Karpas-422 (cell line): ENCODE measurements at regions not wholly inside any gene's neighbourhood (a gene's known extent, or its start where the extent isn't known, plus 50 kb on each side); places are given as distances from the start of the nearest gene placed in this dataset.
"Not testable (repeated sequence)": the region's sequence is repeated elsewhere in the genome, so short reads cannot be mapped to it uniquely, and the experiment has no call there.

Experiments
- DNase-seq: peaks from one replicate; pipeline ENCODE4 v3.0.0-alpha.2; 2015
- H2AFZ ChIP-seq: fragments of 200-600 bp; sonication (generic); 2 replicates; pipeline ENCODE4 v1.6.1; 2014; ENCODE audit warnings: antibody characterized with exemption, low read length, mixed read lengths
- H3K27ac ChIP-seq: fragments of 200-600 bp; sonication (generic); 2 replicates; pipeline ENCODE4 v1.5.1; 2014; ENCODE audit warnings: mild to moderate bottlenecking, low read length, moderate library complexity
- H3K27me3 ChIP-seq: fragments of 200-600 bp; sonication (generic); 2 replicates; pipeline ENCODE4 v1.6.1; 2014; ENCODE audit warnings: low read length, mixed read lengths
- H3K36me3 ChIP-seq: fragments of 200-600 bp; sonication (generic); 2 replicates; pipeline ENCODE4 v1.6.1; 2014; ENCODE audit warnings: low read length, mixed read lengths; ENCODE audit not compliant: insufficient read depth
- H3K4me1 ChIP-seq: fragments of 200-600 bp; sonication (generic); 2 replicates; pipeline ENCODE4 v1.6.1; 2014; ENCODE audit warnings: mild to moderate bottlenecking, low read length, mixed read lengths
- H3K4me2 ChIP-seq: fragments of 200-600 bp; sonication (generic); 2 replicates; pipeline ENCODE4 v1.6.1; 2014; ENCODE audit warnings: low read length, low read depth, mild to moderate bottlenecking; ENCODE audit not compliant: poor library complexity, severe bottlenecking
- H3K4me3 ChIP-seq: fragments of 200-600 bp; sonication (generic); 2 replicates; pipeline ENCODE4 v1.5.1; 2014; ENCODE audit warnings: mild to moderate bottlenecking, antibody characterized with exemption, low read length, mixed read lengths
- H3K79me2 ChIP-seq: fragments of 200-600 bp; sonication (generic); 2 replicates; pipeline ENCODE4 v1.6.1; 2014; ENCODE audit warnings: mild to moderate bottlenecking, low read length, mixed read lengths
- H3K9ac ChIP-seq: fragments of 200-600 bp; sonication (generic); 2 replicates; pipeline ENCODE4 v1.6.0; 2014; ENCODE audit warnings: low read length
- H3K9me2 ChIP-seq: fragments of 200-600 bp; sonication (generic), shearing (Covaris generic); replicated peaks from 2 replicates; pipeline ENCODE4 v1.6.0; 2014; ENCODE audit warnings: mild to moderate bottlenecking, low read length, moderate library complexity; ENCODE audit not compliant: insufficient read depth
- H3K9me3 ChIP-seq: fragments of 300-700, 200-600 bp; sonication (generic); 2 replicates; pipeline ENCODE4 v1.6.1; 2014; ENCODE audit warnings: low read length, mixed read lengths
- H4K20me1 ChIP-seq: fragments of 200-600 bp; sonication (generic); 2 replicates; pipeline ENCODE4 v1.6.1; 2014; ENCODE audit warnings: mild to moderate bottlenecking, antibody characterized with exemption, low read length, low read depth; ENCODE audit not compliant: insufficient read depth

DNA sequence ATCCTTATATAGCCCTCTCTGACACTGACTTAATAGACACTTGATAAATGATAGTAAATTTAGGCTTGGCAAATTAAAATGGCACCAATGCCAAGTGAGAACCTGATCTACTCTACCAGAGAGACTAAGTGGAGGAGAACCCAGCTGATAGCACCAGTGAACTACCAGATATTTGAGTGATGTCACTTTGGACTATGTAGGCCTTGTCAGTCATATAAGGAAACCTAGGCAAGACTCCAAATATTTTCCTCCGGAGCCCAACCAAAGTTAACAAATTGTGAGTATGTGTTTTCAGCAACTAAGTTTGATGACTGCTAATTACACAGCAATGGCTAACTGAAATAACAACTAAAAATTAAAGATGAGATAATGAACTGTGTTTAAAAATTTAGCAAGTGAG, 1522.9 kb upstream of the TPTE start:
- not testable (repeated sequence) for H3K9me2 ChIP-seq, H3K36me3 ChIP-seq, H3K4me1 ChIP-seq, H3K4me2 ChIP-seq, DNase-seq, H2AFZ ChIP-seq, H3K9ac ChIP-seq, H3K27me3 ChIP-seq, H3K27ac ChIP-seq, H3K4me3 ChIP-seq, H3K79me2 ChIP-seq, H4K20me1 ChIP-seq
- peaks cover 51% of the 10 kb centered on the region for H3K9me3 ChIP-seq

DNA sequence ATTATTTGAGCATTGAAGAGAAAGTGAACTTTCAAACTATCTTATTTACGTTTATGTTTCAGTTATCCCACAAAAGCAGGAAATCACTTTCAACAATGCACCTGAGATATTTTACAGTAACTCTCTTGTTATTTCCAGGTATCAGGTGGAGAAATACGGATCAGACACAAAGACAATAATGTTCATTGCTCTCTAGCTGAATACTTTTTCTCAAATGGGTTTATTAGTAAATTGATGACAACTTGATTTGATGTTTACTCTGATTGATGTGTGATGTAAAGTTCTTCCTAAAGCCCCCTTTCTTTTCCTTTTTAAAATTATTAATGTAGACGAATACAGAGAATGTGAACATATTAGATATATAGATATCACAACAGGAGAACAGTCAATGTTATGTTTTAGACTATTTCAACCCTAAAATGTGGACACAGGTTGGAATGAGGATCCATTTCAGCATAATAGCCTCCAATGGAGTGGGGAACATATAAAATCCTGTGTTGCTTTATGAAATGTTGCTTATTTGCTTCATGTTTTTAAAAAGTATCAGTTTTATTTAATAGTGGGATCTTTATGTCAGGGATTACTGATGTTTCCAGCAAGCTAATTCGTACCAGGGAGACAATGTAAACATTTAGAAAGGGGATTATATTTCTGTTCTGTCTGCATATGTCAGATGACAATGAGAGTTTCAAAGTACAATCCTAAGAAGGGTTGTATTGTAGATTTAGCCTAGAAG, 1522.3 kb upstream of the TPTE start:
- Histone ChIP-seq H3K79me2 (no peaks in the 10 kb centered on the region), H3K9me3 (peaks cover 47% of the 10 kb centered on the region), H3K9ac (no peak overlapping the region), H2AFZ (no peak overlapping the region), H4K20me1 (no peaks in the 10 kb centered on the region), H3K4me2 (no peak overlapping the region), H3K27me3 (no peaks in the 10 kb centered on the region), H3K27ac (no peak overlapping the region), H3K4me3 (no peak overlapping the region), H3K9me2 (no peaks in the 10 kb centered on the region), H3K4me1 (no peaks in the 10 kb centered on the region), H3K36me3 (no peaks in the 10 kb centered on the region)
- peak; percentile 33 for DNase-seq

DNA sequence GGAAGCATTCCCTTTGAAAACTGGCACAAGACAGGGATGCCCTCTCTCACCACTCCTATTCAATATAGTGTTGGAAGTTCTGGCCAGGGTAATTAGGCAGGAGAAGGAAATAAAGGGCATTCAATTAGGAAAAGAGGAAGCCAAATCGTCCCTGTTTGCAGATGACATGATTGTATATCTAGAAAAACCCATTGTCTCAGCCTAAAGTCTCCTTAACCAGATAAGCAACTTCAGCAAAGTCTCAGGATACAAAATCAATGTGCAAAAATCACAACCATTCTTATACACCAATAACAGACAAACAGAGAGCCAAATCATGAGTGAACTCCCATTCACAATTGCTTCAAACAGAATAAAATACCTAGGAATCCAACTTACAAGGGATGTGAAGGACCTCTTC, 1521.3 kb upstream of the TPTE start:
- H3K9ac ChIP-seq, H3K4me2 ChIP-seq, H2AFZ ChIP-seq, H3K79me2 ChIP-seq, H3K27me3 ChIP-seq, H4K20me1 ChIP-seq, H3K9me2 ChIP-seq, DNase-seq, H3K4me3 ChIP-seq, H3K4me1 ChIP-seq, H3K36me3 ChIP-seq, H3K27ac ChIP-seq: not testable (repeated sequence)
- peaks cover 42% of the 10 kb centered on the region for H3K9me3 ChIP-seq

DNA sequence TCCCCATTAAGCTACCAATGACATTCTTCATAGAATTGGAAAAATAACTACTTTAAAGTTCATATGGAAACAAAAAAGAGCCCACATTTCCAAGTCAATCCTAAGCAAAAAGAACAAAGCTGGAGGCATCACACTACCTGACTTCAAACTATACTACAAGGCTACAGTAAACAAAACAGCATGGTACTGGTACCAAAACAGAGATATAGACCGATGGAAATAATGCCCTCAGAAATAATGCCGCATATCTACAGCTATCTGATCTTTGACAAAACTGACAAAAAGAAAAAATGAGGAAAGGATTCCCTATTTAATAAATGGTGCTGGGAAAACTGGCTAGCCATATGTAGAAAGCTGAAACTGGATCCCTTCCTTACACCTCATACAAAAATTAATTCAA, 1520.7 kb upstream of the TPTE start:
- DNase-seq, H3K27ac ChIP-seq, H3K9ac ChIP-seq, H3K4me2 ChIP-seq, H2AFZ ChIP-seq, H3K27me3 ChIP-seq, H3K9me2 ChIP-seq, H4K20me1 ChIP-seq, H3K79me2 ChIP-seq, H3K4me1 ChIP-seq, H3K36me3 ChIP-seq, H3K4me3 ChIP-seq: not testable (repeated sequence)
- peaks cover 44% of the 10 kb centered on the region for H3K9me3 ChIP-seq

DNA sequence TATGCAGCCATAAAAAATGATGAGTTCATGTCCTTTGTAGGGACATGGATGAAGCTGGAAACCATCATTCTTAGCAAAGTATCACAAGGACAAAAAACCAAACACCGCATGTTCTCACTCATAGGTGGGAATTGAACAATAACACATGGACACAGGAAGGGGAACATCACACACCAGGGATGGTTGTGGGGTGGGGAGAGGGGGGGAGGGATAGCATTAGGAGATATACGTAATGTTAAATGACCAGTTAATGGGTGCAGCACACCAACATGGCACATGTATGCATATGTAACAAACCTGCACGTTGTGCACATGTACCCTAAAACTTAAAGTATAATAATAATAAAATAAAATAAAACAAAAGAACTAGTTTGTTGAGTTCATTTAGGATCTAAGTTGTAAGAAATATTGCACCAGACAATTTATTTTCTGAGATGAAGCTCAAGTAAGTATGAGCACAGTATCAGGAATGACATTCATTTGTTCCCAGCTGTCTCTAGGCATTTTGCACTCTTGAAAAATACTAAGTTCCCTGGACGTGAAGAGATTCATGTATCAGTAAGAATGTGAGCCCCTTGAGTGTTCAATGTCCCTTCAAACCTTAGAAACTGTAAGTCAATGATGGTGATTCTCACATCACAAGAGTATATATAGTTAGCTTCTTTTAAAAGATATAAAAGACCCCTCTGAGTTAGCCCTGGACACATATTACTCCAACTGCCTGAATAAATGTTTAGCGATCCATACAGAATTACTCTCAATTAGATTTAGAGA, 1519.3 kb upstream of the TPTE start:
- H3K27me3 ChIP-seq, H3K9me2 ChIP-seq, H3K36me3 ChIP-seq, H2AFZ ChIP-seq, DNase-seq, H3K4me3 ChIP-seq, H3K27ac ChIP-seq, H4K20me1 ChIP-seq, H3K9ac ChIP-seq, H3K79me2 ChIP-seq, H3K4me1 ChIP-seq, H3K4me2 ChIP-seq: not testable (repeated sequence)
- peaks cover 47% of the 10 kb centered on the region for H3K9me3 ChIP-seq

DNA sequence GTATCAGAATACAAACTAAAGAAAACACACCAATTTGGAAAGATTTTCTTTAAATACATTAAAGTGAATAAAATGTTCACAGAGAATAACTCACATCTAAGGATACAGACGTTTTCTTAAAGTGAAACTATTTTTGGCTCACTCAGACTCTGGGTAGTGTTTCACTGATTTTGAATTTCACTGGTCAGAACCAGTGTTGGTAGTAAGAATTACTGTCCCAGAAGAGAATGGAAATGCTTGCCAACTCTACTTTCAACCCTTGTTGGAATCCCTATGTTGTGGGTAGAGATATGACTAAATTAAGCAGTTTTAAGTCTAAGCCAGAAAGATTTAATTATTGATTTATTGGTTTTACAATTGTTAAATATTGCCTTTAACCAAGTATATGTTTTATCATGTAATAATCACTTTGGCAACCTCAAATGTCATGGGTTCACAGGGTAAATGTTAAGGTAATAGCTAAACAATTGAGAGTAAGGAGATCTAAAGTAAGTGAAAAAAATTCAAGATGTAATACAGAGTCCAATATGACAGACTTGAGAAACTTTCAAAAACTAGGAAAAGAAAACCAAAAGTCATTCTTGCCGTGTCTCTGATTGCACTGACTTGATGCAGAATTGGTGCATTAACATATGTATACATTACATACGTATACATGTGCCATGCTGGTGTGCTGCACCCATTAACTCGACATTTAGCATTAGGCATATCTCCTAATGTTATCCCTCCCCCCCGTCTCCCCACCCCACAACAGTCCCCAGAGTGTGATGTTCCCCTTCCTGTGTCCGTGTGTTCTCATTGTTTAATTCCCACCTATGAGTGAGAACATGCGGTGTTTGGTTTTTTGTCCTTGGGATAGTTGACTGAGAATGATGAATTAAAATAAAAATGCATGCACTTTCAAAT, 1517.2 kb upstream of the TPTE start:
- not testable (repeated sequence) for H3K27ac ChIP-seq, H3K4me3 ChIP-seq, H3K36me3 ChIP-seq, H3K9me2 ChIP-seq, H2AFZ ChIP-seq, H3K9ac ChIP-seq, H4K20me1 ChIP-seq, H3K4me2 ChIP-seq, H3K4me1 ChIP-seq, H3K79me2 ChIP-seq, H3K27me3 ChIP-seq
- H3K9me3 ChIP-seq, result peaks cover 43% of the 10 kb centered on the region
- peak; percentile 41 for DNase-seq

DNA sequence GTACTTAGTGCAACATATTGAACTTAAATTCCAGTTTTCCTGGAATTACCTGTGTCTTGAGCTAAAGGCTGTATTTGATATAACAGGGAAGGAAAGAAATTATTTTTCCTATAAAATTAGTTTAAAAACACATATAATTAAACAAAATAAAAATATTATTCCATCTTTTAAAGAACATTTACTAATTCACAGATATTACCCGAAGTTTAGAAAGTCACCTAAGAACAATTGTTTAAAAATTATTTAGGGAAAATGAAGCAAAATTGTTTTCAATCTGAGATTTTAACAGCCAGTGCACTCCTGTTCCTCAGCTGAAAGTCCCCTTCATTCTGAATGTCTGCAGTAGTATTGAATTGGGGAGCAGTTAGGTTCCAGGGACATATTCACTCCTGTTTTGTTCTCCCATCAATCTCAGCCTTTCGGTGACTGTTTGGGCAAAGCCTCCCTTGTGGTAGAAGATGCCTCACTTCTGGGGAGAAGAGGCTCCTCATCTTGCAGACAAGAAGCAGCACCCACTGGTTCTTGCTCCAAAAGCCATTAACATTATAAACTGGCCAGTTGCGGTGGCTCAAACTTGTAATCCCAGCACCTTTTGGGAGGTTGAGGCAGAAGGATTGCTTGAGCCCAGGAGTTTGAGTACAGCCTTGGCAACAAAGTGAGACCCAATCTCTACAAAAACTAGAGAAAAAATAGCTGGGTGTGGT, 1516.4 kb upstream of the TPTE start:
- H3K9ac ChIP-seq, H4K20me1 ChIP-seq, H3K27me3 ChIP-seq, H2AFZ ChIP-seq, H3K36me3 ChIP-seq, H3K9me2 ChIP-seq, H3K4me1 ChIP-seq, H3K4me3 ChIP-seq, H3K4me2 ChIP-seq, H3K79me2 ChIP-seq, H3K27ac ChIP-seq: not testable (repeated sequence)
- peak; percentile 39 for DNase-seq
- peaks cover 46% of the 10 kb centered on the region for H3K9me3 ChIP-seq

DNA sequence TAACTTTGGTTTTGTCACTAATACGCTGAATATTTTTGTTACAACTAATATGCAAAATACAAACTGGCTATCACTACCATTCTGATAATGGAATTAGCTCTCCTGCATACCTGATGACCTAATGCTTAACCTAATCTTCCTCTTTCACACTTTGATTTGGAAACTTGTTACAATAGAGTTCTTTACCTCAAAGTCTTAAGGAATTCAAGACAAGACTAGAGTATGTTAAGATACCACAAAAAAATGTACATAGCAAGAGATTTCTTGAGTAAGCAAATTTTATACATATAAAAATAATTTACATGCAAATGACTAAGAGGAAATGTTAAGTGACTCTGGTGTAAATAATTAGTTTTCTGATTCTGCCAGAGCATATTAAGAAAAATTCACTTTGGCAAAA, 1515.7 kb upstream of the TPTE start:
- H3K4me2 ChIP-seq, H3K36me3 ChIP-seq, H3K4me1 ChIP-seq, H3K79me2 ChIP-seq, H3K27me3 ChIP-seq, H4K20me1 ChIP-seq, H3K4me3 ChIP-seq, H3K9ac ChIP-seq, H2AFZ ChIP-seq, H3K9me2 ChIP-seq, H3K27ac ChIP-seq: not testable (repeated sequence)
- peak; percentile 14 for DNase-seq
- peaks cover 46% of the 10 kb centered on the region for H3K9me3 ChIP-seq
